Osteoblast (primary cell): ENCODE measurements at regions not wholly inside any gene's neighbourhood (a gene's known extent, or its start where the extent isn't known, plus 50 kb on each side); places are given as distances from the start of the nearest gene placed in this dataset.

ENCODE experiments used
- DNase-seq: peaks from one replicate; pipeline ENCODE4 v3.0.0; 2011; ENCODE audit warnings: low spot score, mixed read lengths; ENCODE audit not compliant: insufficient read length; ENCODE audit errors: missing footprints
- H2AFZ ChIP-seq: 2 replicates; pipeline ENCODE4 v1.6.0; 2011; ENCODE audit warnings: mild to moderate bottlenecking, low read length
- H3K27ac ChIP-seq: 2 replicates; pipeline ENCODE4 v1.5.1; 2011; ENCODE audit warnings: mild to moderate bottlenecking, low read depth, low read length, moderate library complexity
- H3K27me3 ChIP-seq: 2 replicates; pipeline ENCODE4 v1.6.0; 2012; ENCODE audit warnings: mild to moderate bottlenecking, control low read depth, inconsistent platforms, low read length, moderate library complexity; ENCODE audit not compliant: insufficient read depth
- H3K36me3 ChIP-seq: 2 replicates; pipeline ENCODE4 v1.5.1; 2011; ENCODE audit warnings: mild to moderate bottlenecking, low read length, control low read depth, moderate library complexity; ENCODE audit not compliant: insufficient read depth
- H3K4me1 ChIP-seq: 2 replicates; pipeline ENCODE4 v1.5.1; 2011; ENCODE audit warnings: mild to moderate bottlenecking, low read length, control low read depth, moderate library complexity; ENCODE audit not compliant: insufficient read depth
- H3K4me2 ChIP-seq: 2 replicates; pipeline ENCODE4 v1.6.0; 2011; ENCODE audit warnings: mild to moderate bottlenecking, low read length; ENCODE audit not compliant: insufficient read depth
- H3K4me3 ChIP-seq: fragments of 200-600 bp; sonication (generic); 3 replicates; pipeline ENCODE4 v1.5.1; 2012; ENCODE audit warnings: mild to moderate bottlenecking, low read length, inconsistent platforms; ENCODE audit not compliant: insufficient read depth
- H3K79me2 ChIP-seq: 2 replicates; pipeline ENCODE4 v1.6.0; 2012; ENCODE audit warnings: mild to moderate bottlenecking, low read length, control low read depth, inconsistent platforms; ENCODE audit not compliant: insufficient read depth
- H3K9me3 ChIP-seq: 2 replicates; pipeline ENCODE4 v1.5.1; 2011; ENCODE audit warnings: low read depth, low read length, control low read depth
- H4K20me1 ChIP-seq: 2 replicates; pipeline ENCODE4 v1.6.0; 2012; ENCODE audit warnings: mild to moderate bottlenecking, low read length, control low read depth; ENCODE audit not compliant: insufficient read depth
- TF ChIP-seq, protein P1 (sequence below): IDR thresholded peaks from 2 replicates; pipeline ENCODE4 v1.5.1; 2011; ENCODE audit warnings: mild to moderate bottlenecking, low read depth, low read length, moderate library complexity; ENCODE audit errors: extremely low read depth

GRCh38 chrX:147626605-147627004, 285.1 kb upstream of the FMR1 start:
- no peak for DNase-seq
- H3K36me3 ChIP-seq, result no peaks in the 10 kb centered on the region
- no peak overlapping the region for H3K4me2 ChIP-seq
- no peaks in the 10 kb centered on the region for H4K20me1 ChIP-seq
- no peaks in the 10 kb centered on the region for H3K79me2 ChIP-seq
- H3K4me1 ChIP-seq, result no peaks in the 10 kb centered on the region
- TF ChIP-seq, protein P1, sequence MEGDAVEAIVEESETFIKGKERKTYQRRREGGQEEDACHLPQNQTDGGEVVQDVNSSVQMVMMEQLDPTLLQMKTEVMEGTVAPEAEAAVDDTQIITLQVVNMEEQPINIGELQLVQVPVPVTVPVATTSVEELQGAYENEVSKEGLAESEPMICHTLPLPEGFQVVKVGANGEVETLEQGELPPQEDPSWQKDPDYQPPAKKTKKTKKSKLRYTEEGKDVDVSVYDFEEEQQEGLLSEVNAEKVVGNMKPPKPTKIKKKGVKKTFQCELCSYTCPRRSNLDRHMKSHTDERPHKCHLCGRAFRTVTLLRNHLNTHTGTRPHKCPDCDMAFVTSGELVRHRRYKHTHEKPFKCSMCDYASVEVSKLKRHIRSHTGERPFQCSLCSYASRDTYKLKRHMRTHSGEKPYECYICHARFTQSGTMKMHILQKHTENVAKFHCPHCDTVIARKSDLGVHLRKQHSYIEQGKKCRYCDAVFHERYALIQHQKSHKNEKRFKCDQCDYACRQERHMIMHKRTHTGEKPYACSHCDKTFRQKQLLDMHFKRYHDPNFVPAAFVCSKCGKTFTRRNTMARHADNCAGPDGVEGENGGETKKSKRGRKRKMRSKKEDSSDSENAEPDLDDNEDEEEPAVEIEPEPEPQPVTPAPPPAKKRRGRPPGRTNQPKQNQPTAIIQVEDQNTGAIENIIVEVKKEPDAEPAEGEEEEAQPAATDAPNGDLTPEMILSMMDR, result no peak
- no peaks in the 10 kb centered on the region for H3K27me3 ChIP-seq
- H3K9me3 ChIP-seq, result no peaks in the 10 kb centered on the region
- H2AFZ ChIP-seq, result no peak overlapping the region
- no peak overlapping the region for H3K27ac ChIP-seq
- no peak overlapping the region for H3K4me3 ChIP-seq

DNA sequence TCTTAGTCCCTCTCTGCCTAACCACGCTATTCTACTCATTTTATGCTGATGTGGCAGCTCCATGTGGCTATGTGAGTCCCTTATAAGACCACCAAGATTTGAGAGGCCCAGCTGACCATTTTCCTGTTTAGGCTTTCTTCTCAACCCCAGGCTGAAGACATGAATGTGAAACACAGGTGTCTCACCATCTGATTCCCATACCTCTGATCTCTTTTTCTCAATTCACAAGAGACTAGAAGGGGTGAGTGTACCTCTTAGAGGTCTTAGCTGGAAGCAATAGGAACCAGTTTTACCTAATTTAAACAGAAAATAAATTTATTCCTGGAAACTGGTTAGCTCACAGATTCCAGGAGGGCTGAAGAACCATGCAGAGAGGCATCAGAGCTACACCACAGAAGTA, 276.5 kb upstream of the FMR1 start:
- H3K4me2 ChIP-seq, result no peak overlapping the region
- H3K27ac ChIP-seq, result no peak overlapping the region
- no peak overlapping the region for H3K4me3 ChIP-seq
- no peaks in the 10 kb centered on the region for H3K4me1 ChIP-seq
- H3K27me3 ChIP-seq, result no peaks in the 10 kb centered on the region
- H3K36me3 ChIP-seq, result no peaks in the 10 kb centered on the region
- no peaks in the 10 kb centered on the region for H3K79me2 ChIP-seq
- H2AFZ ChIP-seq, result no peak overlapping the region
- TF ChIP-seq, protein P1, result no peak
- peaks cover 3% of the 10 kb centered on the region for H3K9me3 ChIP-seq
- DNase-seq, result no peak
- no peaks in the 10 kb centered on the region for H4K20me1 ChIP-seq

DNA sequence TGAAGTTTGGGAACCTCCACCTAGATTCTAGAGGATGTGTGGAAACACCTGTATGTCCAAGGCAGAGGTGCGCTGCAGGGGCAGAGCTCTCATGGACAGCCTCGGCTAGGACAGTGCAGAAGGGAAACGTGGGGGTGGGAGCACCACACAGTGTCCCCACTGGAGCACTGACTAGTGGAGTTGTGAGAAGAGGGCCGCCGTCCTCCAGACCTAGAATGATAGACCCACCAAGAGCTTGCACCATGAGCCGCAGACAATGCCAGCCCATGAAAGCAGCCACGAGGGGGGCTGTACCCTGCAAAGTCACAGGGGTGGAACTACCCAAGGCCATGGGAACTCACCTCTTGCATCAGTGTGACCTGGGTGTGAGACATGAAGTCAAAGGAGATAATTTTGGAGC, 274.5 kb upstream of the FMR1 start:
- Histone ChIP-seq H3K4me1 (no peaks in the 10 kb centered on the region), H3K27me3 (no peaks in the 10 kb centered on the region), H3K36me3 (no peaks in the 10 kb centered on the region), H3K79me2 (no peaks in the 10 kb centered on the region), H3K27ac (no peak overlapping the region), H2AFZ (no peak overlapping the region), H3K4me2 (no peak overlapping the region), H3K9me3 (peaks cover 3% of the 10 kb centered on the region), H3K4me3 (no peak overlapping the region), H4K20me1 (no peaks in the 10 kb centered on the region)
- TF ChIP-seq, protein P1, result no peak
- DNase-seq, result no peak

GRCh38 chrX:147646949-147647723, 264.6 kb upstream of the FMR1 start:
- Histone ChIP-seq H2AFZ (no peak overlapping the region), H3K27me3 (no peaks in the 10 kb centered on the region), H3K9me3 (peaks cover 2% of the 10 kb centered on the region), H3K27ac (no peak overlapping the region), H3K36me3 (no peaks in the 10 kb centered on the region), H3K4me1 (no peaks in the 10 kb centered on the region), H4K20me1 (no peaks in the 10 kb centered on the region), H3K79me2 (no peaks in the 10 kb centered on the region), H3K4me2 (no peak overlapping the region), H3K4me3 (no peak overlapping the region)
- DNase-seq, result no peak
- TF ChIP-seq, protein P1, result no peak
